GM19463 (cell line): ENCODE measurements at regions not wholly inside any gene's neighbourhood (a gene's known extent, or its start where the extent isn't known, plus 50 kb on each side); places are given as distances from the start of the nearest gene placed in this dataset.
"Not testable (repeated sequence)": the region's sequence is repeated elsewhere in the genome, so short reads cannot be mapped to it uniquely, and the experiment has no call there.

Experiments
- ATAC-seq: cut with Tn5 transposase; IDR thresholded peaks from one replicate; pipeline ENCODE4 v1.9.1; 2021; ENCODE audit warnings: mild to moderate bottlenecking, moderate library complexity; ENCODE audit not compliant: unreplicated experiment

GRCh38 chr14:22492622-22493542 lies 96.1 kb downstream of the DAD1 start:
- ATAC-seq = no peak

GRCh38 chr14:22491683-22492621 lies 97.1 kb downstream of the DAD1 start:
- peak; percentile 51 for ATAC-seq

- ATAC-seq = not testable (repeated sequence)
Measured at GRCh38 chr14:22491053-22491452, 98.0 kb downstream of the DAD1 start.

- no peak for ATAC-seq
Measured at GRCh38 chr14:22489957-22490950, 98.8 kb downstream of the DAD1 start.

GRCh38 chr14:22489244-22489545 lies 99.8 kb downstream of the DAD1 start:
- no peak for ATAC-seq

- peak; percentile 39 for ATAC-seq
Measured at GRCh38 chr14:22488522-22489243, 100.3 kb downstream of the DAD1 start.

- no peak for ATAC-seq
Measured at GRCh38 chr14:22487941-22488340, 101.1 kb downstream of the DAD1 start.

GRCh38 chr14:22487401-22487800 lies 101.6 kb downstream of the DAD1 start:
- no peak for ATAC-seq

GRCh38 chr14:22486675-22487074 lies 102.3 kb downstream of the DAD1 start:
- no peak for ATAC-seq

GRCh38 chr14:22485649-22486048 lies 103.4 kb downstream of the DAD1 start:
- ATAC-seq = no peak

- ATAC-seq = no peak
Measured at GRCh38 chr14:22485178-22485577, 103.8 kb downstream of the DAD1 start.

GRCh38 chr14:22484632-22485031 lies 104.4 kb downstream of the DAD1 start:
- no peak for ATAC-seq

GRCh38 chr14:22483863-22484593 lies 105.0 kb downstream of the DAD1 start:
- ATAC-seq = no peak

GRCh38 chr14:22482782-22483553 lies 106.1 kb downstream of the DAD1 start:
- no peak for ATAC-seq

GRCh38 chr14:22482085-22482694 lies 106.8 kb downstream of the DAD1 start:
- ATAC-seq = no peak

GRCh38 chr14:22481546-22481945 lies 107.5 kb downstream of the DAD1 start:
- ATAC-seq = no peak

- no peak for ATAC-seq
Measured at GRCh38 chr14:22479776-22480464, 109.1 kb downstream of the DAD1 start.
